ENCODE measurements at regions not wholly inside any gene's neighbourhood (a gene's known extent, or its start where the extent isn't known, plus 50 kb on each side); places are given as distances from the start of the nearest gene placed in this dataset.
"Not testable (repeated sequence)": the region's sequence is repeated elsewhere in the genome, so short reads cannot be mapped to it uniquely, and the experiment has no call there.

GRCh38 chr16:29219966-29220646 lies 186.4 kb downstream of the NPIPB11 start:
- TF ChIP-seq, protein P1, sequence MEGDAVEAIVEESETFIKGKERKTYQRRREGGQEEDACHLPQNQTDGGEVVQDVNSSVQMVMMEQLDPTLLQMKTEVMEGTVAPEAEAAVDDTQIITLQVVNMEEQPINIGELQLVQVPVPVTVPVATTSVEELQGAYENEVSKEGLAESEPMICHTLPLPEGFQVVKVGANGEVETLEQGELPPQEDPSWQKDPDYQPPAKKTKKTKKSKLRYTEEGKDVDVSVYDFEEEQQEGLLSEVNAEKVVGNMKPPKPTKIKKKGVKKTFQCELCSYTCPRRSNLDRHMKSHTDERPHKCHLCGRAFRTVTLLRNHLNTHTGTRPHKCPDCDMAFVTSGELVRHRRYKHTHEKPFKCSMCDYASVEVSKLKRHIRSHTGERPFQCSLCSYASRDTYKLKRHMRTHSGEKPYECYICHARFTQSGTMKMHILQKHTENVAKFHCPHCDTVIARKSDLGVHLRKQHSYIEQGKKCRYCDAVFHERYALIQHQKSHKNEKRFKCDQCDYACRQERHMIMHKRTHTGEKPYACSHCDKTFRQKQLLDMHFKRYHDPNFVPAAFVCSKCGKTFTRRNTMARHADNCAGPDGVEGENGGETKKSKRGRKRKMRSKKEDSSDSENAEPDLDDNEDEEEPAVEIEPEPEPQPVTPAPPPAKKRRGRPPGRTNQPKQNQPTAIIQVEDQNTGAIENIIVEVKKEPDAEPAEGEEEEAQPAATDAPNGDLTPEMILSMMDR (IDR thresholded peaks at IDR 0.05): peak in 1 of 4 experiments; percentile 25
- TF ChIP-seq POLR2A (IDR thresholded peaks at IDR 0.05): not testable (repeated sequence)
